OCI-LY3 (cell line): ENCODE measurements at regions not wholly inside any gene's neighbourhood (a gene's known extent, or its start where the extent isn't known, plus 50 kb on each side); places are given as distances from the start of the nearest gene placed in this dataset.
"Not testable (repeated sequence)": the region's sequence is repeated elsewhere in the genome, so short reads cannot be mapped to it uniquely, and the experiment has no call there.

Source experiments
- H2AFZ ChIP-seq: fragments of 200-600, 300-600 bp; shearing (Covaris generic); 2 replicates; pipeline ENCODE4 v1.6.0; 2014; ENCODE audit warnings: antibody characterized with exemption, low read depth, low read length
- H3K27ac ChIP-seq: fragments of 200-600, 300-600 bp; sonication (generic); 2 replicates; pipeline ENCODE4 v1.5.1; 2014; ENCODE audit warnings: mild to moderate bottlenecking, low read length, moderate library complexity, mixed read lengths
- H3K27me3 ChIP-seq: fragments of 200-600, 300-600 bp; sonication (generic); 2 replicates; pipeline ENCODE4 v1.6.1; 2014; ENCODE audit warnings: low read depth, low read length, mixed read lengths
- H3K36me3 ChIP-seq: fragments of 200-600, 300-600 bp; sonication (generic); replicated peaks from 2 replicates; pipeline ENCODE3; 2014; ENCODE audit warnings: low read depth, low read length, mixed read lengths
- H3K4me1 ChIP-seq: fragments of 300-600, 200-600 bp; sonication (generic); 2 replicates; pipeline ENCODE4 v1.6.1; 2014; ENCODE audit warnings: low read length, mixed read lengths
- H3K4me2 ChIP-seq: fragments of 200-600, 300-600 bp; sonication (generic); 2 replicates; pipeline ENCODE4 v1.6.1; 2014; ENCODE audit warnings: low read length, mixed read lengths
- H3K4me3 ChIP-seq: fragments of 300-600, 200-600 bp; sonication (generic); 2 replicates; pipeline ENCODE4 v1.5.1; 2014; ENCODE audit warnings: antibody characterized with exemption, mild to moderate bottlenecking, low read length, moderate library complexity
- H3K79me2 ChIP-seq: fragments of 300-600, 200-600 bp; shearing (Covaris generic); 2 replicates; pipeline ENCODE4 v1.6.1; 2014; ENCODE audit warnings: mild to moderate bottlenecking, low read length, mixed read lengths
- H3K9ac ChIP-seq: fragments of 300-600, 200-600 bp; shearing (Covaris generic); 2 replicates; pipeline ENCODE4 v1.6.0; 2014; ENCODE audit warnings: mild to moderate bottlenecking, low read length, moderate library complexity
- H3K9me3 ChIP-seq: fragments of 200-600, 300-600 bp; shearing (Covaris generic); 2 replicates; pipeline ENCODE4 v1.6.1; 2014; ENCODE audit warnings: low read length, mixed read lengths; ENCODE audit not compliant: insufficient read depth
- H4K20me1 ChIP-seq: fragments of 200-600, 300-600 bp; sonication (generic); 2 replicates; pipeline ENCODE4 v1.6.1; 2016; ENCODE audit warnings: low read length, mixed read lengths; ENCODE audit not compliant: insufficient read depth
- EZH2phosphoT487 ChIP-seq: fragments of 200-600 bp; shearing (Covaris generic); IDR thresholded peaks from 2 replicates; pipeline ENCODE4 v1.6.1; 2018; ENCODE audit warnings: antibody characterized with exemption, mixed run types, low read depth
- TF ChIP-seq, protein P1 (sequence below): fragments of 200-600, 300-600 bp; sonication (generic); IDR thresholded peaks from 2 replicates; pipeline ENCODE4 v1.5.1; 2014; ENCODE audit warnings: antibody characterized with exemption, low read length, low read depth

DNA sequence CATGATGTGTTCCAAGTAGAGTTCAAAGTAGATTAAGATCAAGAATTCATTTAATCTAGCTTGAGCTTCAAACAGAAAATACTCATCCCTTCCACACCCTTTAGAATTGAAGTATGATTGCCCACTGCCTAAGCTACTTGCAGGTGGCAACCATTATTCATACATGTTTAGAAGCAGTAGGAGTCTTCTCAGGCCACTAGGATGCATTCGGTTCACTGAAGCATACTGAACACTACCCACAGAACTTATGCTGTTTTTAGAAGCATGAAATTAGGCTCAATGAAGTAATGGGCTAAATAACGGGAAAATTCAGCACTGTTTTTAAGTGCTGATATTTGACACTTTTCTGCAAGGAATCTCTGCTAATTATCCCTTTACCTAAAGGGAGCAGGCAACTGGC lies 263.4 kb downstream of the DEPDC1B start:
- Histone ChIP-seq H3K4me3 (no peak overlapping the region), H3K4me2 (no peak overlapping the region)
- TF ChIP-seq EZH2phosphoT487, result no peak
- TF ChIP-seq, protein P1, sequence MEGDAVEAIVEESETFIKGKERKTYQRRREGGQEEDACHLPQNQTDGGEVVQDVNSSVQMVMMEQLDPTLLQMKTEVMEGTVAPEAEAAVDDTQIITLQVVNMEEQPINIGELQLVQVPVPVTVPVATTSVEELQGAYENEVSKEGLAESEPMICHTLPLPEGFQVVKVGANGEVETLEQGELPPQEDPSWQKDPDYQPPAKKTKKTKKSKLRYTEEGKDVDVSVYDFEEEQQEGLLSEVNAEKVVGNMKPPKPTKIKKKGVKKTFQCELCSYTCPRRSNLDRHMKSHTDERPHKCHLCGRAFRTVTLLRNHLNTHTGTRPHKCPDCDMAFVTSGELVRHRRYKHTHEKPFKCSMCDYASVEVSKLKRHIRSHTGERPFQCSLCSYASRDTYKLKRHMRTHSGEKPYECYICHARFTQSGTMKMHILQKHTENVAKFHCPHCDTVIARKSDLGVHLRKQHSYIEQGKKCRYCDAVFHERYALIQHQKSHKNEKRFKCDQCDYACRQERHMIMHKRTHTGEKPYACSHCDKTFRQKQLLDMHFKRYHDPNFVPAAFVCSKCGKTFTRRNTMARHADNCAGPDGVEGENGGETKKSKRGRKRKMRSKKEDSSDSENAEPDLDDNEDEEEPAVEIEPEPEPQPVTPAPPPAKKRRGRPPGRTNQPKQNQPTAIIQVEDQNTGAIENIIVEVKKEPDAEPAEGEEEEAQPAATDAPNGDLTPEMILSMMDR, result no peak

DNA sequence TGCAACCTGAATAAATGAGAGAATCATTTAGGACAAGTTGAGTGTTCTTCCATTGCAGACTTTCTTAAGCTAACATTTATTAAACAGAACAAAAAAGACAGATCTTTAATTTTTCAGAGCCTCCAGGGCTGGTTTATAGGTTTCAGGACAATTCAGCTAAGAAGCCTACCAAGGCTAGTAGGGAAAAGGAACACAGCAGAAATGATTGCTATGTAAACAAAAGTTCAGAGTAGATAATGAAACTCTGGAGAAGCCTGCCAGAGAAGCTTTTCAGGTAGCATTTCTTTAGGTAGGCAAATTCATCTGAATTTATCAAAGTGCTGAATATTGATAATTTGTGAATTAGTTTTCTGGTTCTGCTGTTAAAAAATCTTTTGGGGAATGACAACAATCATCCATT lies 264.2 kb downstream of the DEPDC1B start:
- no peak overlapping the region for H2AFZ ChIP-seq
- H3K4me1 ChIP-seq, result no peaks in the 10 kb centered on the region
- no peaks in the 10 kb centered on the region for H3K36me3 ChIP-seq
- H3K4me2 ChIP-seq, result no peak overlapping the region
- H3K27me3 ChIP-seq, result no peaks in the 10 kb centered on the region
- no peak overlapping the region for H3K9ac ChIP-seq
- no peak overlapping the region for H3K4me3 ChIP-seq
- H3K79me2 ChIP-seq, result no peaks in the 10 kb centered on the region
- H3K27ac ChIP-seq, result no peak overlapping the region
- TF ChIP-seq, protein P1, result no peak
- no peak for TF ChIP-seq EZH2phosphoT487
- no peaks in the 10 kb centered on the region for H3K9me3 ChIP-seq
- H4K20me1 ChIP-seq, result no peaks in the 10 kb centered on the region

More for the DNA sequence above, 263.4 kb downstream of the DEPDC1B start:
- H2AFZ ChIP-seq, result no peak overlapping the region
- H3K79me2 ChIP-seq, result no peaks in the 10 kb centered on the region
- no peak overlapping the region for H3K27ac ChIP-seq
- H3K36me3 ChIP-seq, result no peaks in the 10 kb centered on the region
- no peaks in the 10 kb centered on the region for H3K9me3 ChIP-seq
- H3K4me1 ChIP-seq, result no peaks in the 10 kb centered on the region
- H4K20me1 ChIP-seq, result no peaks in the 10 kb centered on the region
- H3K27me3 ChIP-seq, result no peaks in the 10 kb centered on the region
- H3K9ac ChIP-seq, result no peak overlapping the region

DNA sequence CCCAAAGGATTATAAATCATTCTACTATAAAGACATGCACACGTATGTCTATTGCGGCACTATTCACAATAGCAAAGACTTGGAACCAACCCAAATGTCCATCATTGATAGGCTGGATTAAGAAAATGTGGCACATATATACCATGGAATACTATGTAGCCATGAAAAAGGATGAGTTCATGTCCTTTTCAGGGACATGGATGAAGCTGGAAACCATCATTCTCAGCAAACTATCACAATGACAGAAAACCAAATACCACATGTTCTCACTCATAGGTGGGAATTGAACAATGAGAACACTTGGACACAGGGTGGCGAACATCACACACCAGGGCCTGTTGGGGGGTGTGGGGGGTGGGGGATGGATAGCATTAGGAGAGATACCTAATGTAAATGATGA lies 273.8 kb downstream of the DEPDC1B start:
- not testable (repeated sequence) for H3K4me1 ChIP-seq, H3K79me2 ChIP-seq, H3K9me3 ChIP-seq, H3K36me3 ChIP-seq, H3K4me3 ChIP-seq, H3K9ac ChIP-seq, H3K27ac ChIP-seq, H2AFZ ChIP-seq, H3K4me2 ChIP-seq, H3K27me3 ChIP-seq, H4K20me1 ChIP-seq

DNA sequence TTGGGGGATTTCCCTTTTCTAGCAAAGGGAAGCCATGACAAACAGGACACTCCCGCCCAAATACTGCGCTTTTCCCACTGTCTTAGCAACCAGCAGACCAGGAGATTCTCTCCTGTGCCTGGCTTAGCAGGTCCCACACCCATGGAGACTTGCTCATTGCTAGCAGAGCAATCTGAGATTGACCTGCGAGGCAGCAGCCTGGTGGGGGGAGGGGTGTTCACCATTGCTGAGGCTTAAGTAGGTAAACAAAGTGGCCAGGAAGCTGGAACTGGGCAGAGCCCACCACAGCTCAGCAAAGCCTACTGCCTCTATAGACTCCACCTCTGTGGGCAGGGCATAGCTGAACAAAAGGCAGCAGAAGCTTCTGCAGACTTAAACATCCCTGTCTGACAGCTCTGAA lies 279.2 kb downstream of the DEPDC1B start:
- H3K79me2 ChIP-seq, H3K4me3 ChIP-seq, H3K36me3 ChIP-seq, H3K9me3 ChIP-seq, H3K27ac ChIP-seq, H2AFZ ChIP-seq, H3K4me1 ChIP-seq, H3K4me2 ChIP-seq, H4K20me1 ChIP-seq, H3K9ac ChIP-seq, H3K27me3 ChIP-seq: not testable (repeated sequence)

DNA sequence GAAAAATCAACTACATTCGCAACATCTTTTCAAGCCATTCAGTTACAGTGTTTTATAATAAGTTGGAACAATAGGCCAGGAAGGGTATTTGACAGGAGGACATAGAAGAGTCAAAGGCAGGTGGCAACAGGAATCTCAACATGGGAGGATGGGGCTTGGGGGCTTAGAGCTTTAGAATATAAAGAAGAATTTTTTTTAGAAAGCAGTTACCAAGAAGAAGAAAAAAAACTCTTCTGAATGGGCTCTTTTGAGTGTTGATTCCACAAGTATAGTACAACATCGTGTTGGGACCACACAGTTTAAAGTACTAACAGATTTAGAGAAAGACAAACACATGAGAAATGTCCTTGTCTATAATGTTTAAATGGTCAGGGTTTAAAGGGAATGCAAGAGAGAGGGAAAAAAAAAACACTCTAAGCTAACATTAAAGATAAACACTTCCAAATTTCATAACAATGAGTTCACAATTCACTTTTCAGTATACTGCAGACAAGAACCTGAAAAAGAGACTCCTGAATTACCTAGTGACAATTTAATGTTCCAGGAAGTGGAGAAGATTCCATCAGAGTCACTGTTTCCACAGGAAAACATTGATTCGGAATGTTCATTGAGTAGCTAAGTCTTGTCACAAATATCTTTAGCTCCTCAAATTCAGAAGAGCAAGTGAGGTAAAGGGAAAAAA lies 282.3 kb downstream of the DEPDC1B start:
- Histone ChIP-seq H3K79me2 (no peaks in the 10 kb centered on the region), H3K9ac (no peak overlapping the region), H3K27me3 (no peaks in the 10 kb centered on the region), H3K36me3 (no peaks in the 10 kb centered on the region), H3K4me2 (no peak overlapping the region), H3K27ac (no peak overlapping the region), H3K4me3 (no peak overlapping the region), H4K20me1 (no peaks in the 10 kb centered on the region), H2AFZ (no peak overlapping the region), H3K9me3 (no peaks in the 10 kb centered on the region), H3K4me1 (no peaks in the 10 kb centered on the region)
- no peak for TF ChIP-seq EZH2phosphoT487
- TF ChIP-seq, protein P1, result no peak
